NB4 (cell line): ENCODE measurements at regions not wholly inside any gene's neighbourhood (a gene's known extent, or its start where the extent isn't known, plus 50 kb on each side); places are given as distances from the start of the nearest gene placed in this dataset.

ENCODE experiments used
- POLR2A ChIP-seq: IDR thresholded peaks from 2 replicates; pipeline ENCODE4 v1.6.1; 2011; ENCODE audit warnings: mild to moderate bottlenecking; ENCODE audit not compliant: insufficient read length; ENCODE audit errors: extremely low read depth
- TF ChIP-seq, protein P1 (sequence below): IDR thresholded peaks from one replicate; pipeline ENCODE4 v1.5.1; 2012; ENCODE audit warnings: low read depth, low read length

- TF ChIP-seq, protein P1, sequence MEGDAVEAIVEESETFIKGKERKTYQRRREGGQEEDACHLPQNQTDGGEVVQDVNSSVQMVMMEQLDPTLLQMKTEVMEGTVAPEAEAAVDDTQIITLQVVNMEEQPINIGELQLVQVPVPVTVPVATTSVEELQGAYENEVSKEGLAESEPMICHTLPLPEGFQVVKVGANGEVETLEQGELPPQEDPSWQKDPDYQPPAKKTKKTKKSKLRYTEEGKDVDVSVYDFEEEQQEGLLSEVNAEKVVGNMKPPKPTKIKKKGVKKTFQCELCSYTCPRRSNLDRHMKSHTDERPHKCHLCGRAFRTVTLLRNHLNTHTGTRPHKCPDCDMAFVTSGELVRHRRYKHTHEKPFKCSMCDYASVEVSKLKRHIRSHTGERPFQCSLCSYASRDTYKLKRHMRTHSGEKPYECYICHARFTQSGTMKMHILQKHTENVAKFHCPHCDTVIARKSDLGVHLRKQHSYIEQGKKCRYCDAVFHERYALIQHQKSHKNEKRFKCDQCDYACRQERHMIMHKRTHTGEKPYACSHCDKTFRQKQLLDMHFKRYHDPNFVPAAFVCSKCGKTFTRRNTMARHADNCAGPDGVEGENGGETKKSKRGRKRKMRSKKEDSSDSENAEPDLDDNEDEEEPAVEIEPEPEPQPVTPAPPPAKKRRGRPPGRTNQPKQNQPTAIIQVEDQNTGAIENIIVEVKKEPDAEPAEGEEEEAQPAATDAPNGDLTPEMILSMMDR = no peak
- TF ChIP-seq POLR2A = no peak
Observed at GRCh38 chr4:111483375-111484169, 661.7 kb upstream of the FAM241A start.
